ENCODE measurements at regions not wholly inside any gene's neighbourhood (a gene's known extent, or its start where the extent isn't known, plus 50 kb on each side); places are given as distances from the start of the nearest gene placed in this dataset.

DNA sequence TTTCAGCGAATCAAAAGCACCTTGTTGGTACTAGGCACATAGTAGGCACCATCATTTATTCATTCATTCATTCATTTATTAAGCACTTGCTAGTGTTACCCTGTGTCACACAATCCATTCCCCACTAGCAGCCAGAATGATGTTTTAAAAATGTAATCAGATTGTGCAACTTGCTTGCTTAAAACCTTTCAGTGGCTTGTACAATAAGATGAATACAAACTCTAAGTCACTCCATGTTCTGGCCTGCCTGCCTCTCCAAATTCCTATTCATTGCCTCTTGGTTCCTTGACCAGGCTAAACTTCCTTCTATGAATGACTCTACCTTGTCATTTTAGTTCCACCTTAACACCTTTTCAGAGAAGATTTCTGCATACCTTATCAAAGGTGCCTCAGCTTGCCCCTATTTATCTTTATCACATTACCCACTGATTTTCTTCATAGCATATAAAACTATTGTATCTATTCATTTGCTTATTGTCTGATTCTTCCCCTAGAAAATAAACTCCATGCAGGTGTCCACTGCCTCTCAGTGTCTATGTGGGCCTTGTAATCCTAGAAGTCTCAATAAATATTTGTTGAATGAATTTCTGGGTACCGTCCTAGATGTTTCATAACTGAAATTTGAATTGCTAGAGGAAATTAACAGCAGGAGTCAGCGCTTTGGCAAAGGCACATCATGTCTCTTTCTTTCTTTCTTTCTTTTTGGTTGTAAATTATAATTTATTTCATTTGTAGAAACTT, 169.5 kb downstream of the TMEM26 start:
- TF ChIP-seq CTCF (IDR thresholded peaks at IDR 0.05) (no peak), POLR2A (IDR thresholded peaks at IDR 0.05) (no peak)
